ENCODE measurements at regions not wholly inside any gene's neighbourhood (a gene's known extent, or its start where the extent isn't known, plus 50 kb on each side); places are given as distances from the start of the nearest gene placed in this dataset.

GRCh38 chr4:115213716-115214115 lies 100.3 kb upstream of the NDST4 start:
- Histone ChIP-seq H2BK15ac (ENCODE audit: low read depth, low read length) (no peak overlapping the region), H3T11ph (ENCODE audit: low read length) (no peak overlapping the region), H4K8ac (replicated peaks; ENCODE audit: insufficient read length, low read depth, low read length) (no peak overlapping the region), H3K79me2 (ENCODE audit: insufficient read depth, low read length) (no peaks in the 10 kb centered on the region), H3K23me2 (ENCODE audit: insufficient read length, low read depth, low read length, poor library complexity, severe bottlenecking) (no peaks in the 10 kb centered on the region), H3K9me3 (ENCODE audit: control insufficient read depth, low read depth, low read length) (no peaks in the 10 kb centered on the region), H3K79me1 (ENCODE audit: insufficient read depth, low read depth, low read length, poor library complexity, severe bottlenecking) (no peaks in the 10 kb centered on the region), H3K27ac (ENCODE audit: insufficient read length, low read depth, low read length) (no peak overlapping the region), H4K91ac (ENCODE audit: insufficient read length, low read depth, low read length) (no peak overlapping the region), H3K4me2 (ENCODE audit: insufficient read depth, insufficient read length, low read length) (no peak overlapping the region), H3K4me1 (ENCODE audit: insufficient read depth, low read length) (no peaks in the 10 kb centered on the region), H3K56ac (ENCODE audit: insufficient read length, low read depth, low read length) (no peak overlapping the region), H3K14ac (ENCODE audit: insufficient read depth, low read length) (no peak overlapping the region), H3K18ac (ENCODE audit: insufficient read length, low read depth, low read length) (no peak overlapping the region), H2BK120ac (ENCODE audit: low read depth, low read length, poor library complexity, severe bottlenecking) (no peak overlapping the region), H4K5ac (ENCODE audit: insufficient read length, low read depth, low read length) (no peak overlapping the region), H3K4ac (ENCODE audit: low read depth, low read length) (no peak overlapping the region), H2AK5ac (ENCODE audit: insufficient read length, low read length) (no peak overlapping the region), H3K9ac (ENCODE audit: extremely low read depth, insufficient read length, low read length) (no peak overlapping the region), H3K27me3 (ENCODE audit: insufficient read depth, low read length) (no peaks in the 10 kb centered on the region), H4K20me1 (ENCODE audit: control insufficient read depth, insufficient read depth, insufficient read length) (no peaks in the 10 kb centered on the region), H2BK12ac (ENCODE audit: insufficient read length, low read depth, low read length) (no peak overlapping the region), H2BK20ac (ENCODE audit: low read depth, low read length, poor library complexity, severe bottlenecking) (no peak overlapping the region), H3K23ac (ENCODE audit: insufficient read length, low read depth, low read length) (no peak overlapping the region), H2BK5ac (ENCODE audit: insufficient read length, low read length) (no peak overlapping the region), H2AFZ (ENCODE audit: low read length) (no peak overlapping the region)
- peaks cover 15 to 18% of the 10 kb centered on the region in 2 experiments for H3K4me1 Mint-ChIP-seq
- H3K9me3 Mint-ChIP-seq, result no peaks in the 10 kb centered on the region
- DNase-seq, result no peak
- H3K27ac Mint-ChIP-seq, result no peak overlapping the region
- TF ChIP-seq CTCF (conservative IDR thresholded peaks at IDR 0.05), result no peak
- no peaks in the 10 kb centered on the region for H3K36me3 Mint-ChIP-seq (ENCODE audit: insufficient read depth in 1 of 3, low read depth in 3 of 3)
- WGBS (ENCODE audit: extremely low coverage, insufficient read length, low lambda C conversion rate), result no CpG with 5 or more reads among the region's 3 CpGs
- no peak overlapping the region for H3K4me3 Mint-ChIP-seq
- no peaks in the 10 kb centered on the region for H3K27me3 Mint-ChIP-seq (ENCODE audit: low read depth)
